SK-N-SH treated with all-trans-retinoic acid at 6 μM for 48 hours (cell line): ENCODE measurements at regions not wholly inside any gene's neighbourhood (a gene's known extent, or its start where the extent isn't known, plus 50 kb on each side); places are given as distances from the start of the nearest gene placed in this dataset.

Experiments used
- ATAC-seq: fragments of 200-7000 bp; cut with Tn5 transposase; 3 replicates; pipeline ENCODE4 v1.9.1; 2020; ENCODE audit warnings: mild to moderate bottlenecking, moderate library complexity
- ARNTL ChIP-seq: fragments of 450-650 bp; formaldehyde crosslinking; IDR thresholded peaks from 2 replicates; pipeline ENCODE4 v1.5.0; 2020; ENCODE audit warnings: low read depth, mild to moderate bottlenecking, moderate library complexity, borderline replicate concordance
- BACH2 ChIP-seq: fragments of 250-450 bp; sonication (Bioruptor Pico); IDR thresholded peaks from 2 replicates; pipeline ENCODE4 v1.9.0; 2021; ENCODE audit warnings: mild to moderate bottlenecking, borderline replicate concordance
- CSDC2 ChIP-seq: fragments of 250-450 bp; sonication (Bioruptor Pico); IDR thresholded peaks from 2 replicates; pipeline ENCODE4 v1.5.0; 2020; ENCODE audit warnings: mild to moderate bottlenecking, moderate library complexity
- CSRNP3 ChIP-seq: fragments of 250-450 bp; sonication (Bioruptor Pico); IDR thresholded peaks from 2 replicates; pipeline ENCODE4 v1.5.1; 2021; ENCODE audit warnings: mild to moderate bottlenecking, moderate library complexity
- ESRRG ChIP-seq: fragments of 250-450 bp; sonication (Bioruptor Pico); IDR thresholded peaks from 2 replicates; pipeline ENCODE4 v1.6.1; 2021; ENCODE audit warnings: mild to moderate bottlenecking
- GLIS3 ChIP-seq: fragments of 250-450 bp; sonication (Bioruptor Pico); IDR thresholded peaks from 2 replicates; pipeline ENCODE4 v1.5.0; 2020; ENCODE audit warnings: mild to moderate bottlenecking, moderate library complexity
- OSR1 ChIP-seq: fragments of 250-450 bp; sonication (Bioruptor Pico); IDR thresholded peaks from 2 replicates; pipeline ENCODE4 v1.8.0; 2022; ENCODE audit warnings: moderate library complexity, mild to moderate bottlenecking, inconsistent platforms
- PATZ1 ChIP-seq: fragments of 250-450 bp; sonication (Bioruptor Pico); IDR thresholded peaks from 2 replicates; pipeline ENCODE4 v1.8.0; 2020; ENCODE audit warnings: mild to moderate bottlenecking, moderate library complexity, borderline replicate concordance
- POU6F1 ChIP-seq: fragments of 250-450 bp; sonication (Bioruptor Pico); IDR thresholded peaks from 2 replicates; pipeline ENCODE4 v1.8.0; 2021; ENCODE audit warnings: low read depth, mild to moderate bottlenecking, moderate library complexity, borderline replicate concordance
- PPARA ChIP-seq: fragments of 250-450 bp; sonication (Bioruptor Pico); IDR thresholded peaks from 2 replicates; pipeline ENCODE4 v1.5.0; 2020; ENCODE audit warnings: mild to moderate bottlenecking, borderline replicate concordance
- RARB ChIP-seq: fragments of 250-450 bp; sonication (Bioruptor Pico); IDR thresholded peaks from 2 replicates; pipeline ENCODE4 v1.8.0; 2021; ENCODE audit warnings: mild to moderate bottlenecking, moderate library complexity
- SNAI2 ChIP-seq: fragments of 250-450 bp; sonication (Bioruptor Pico); IDR thresholded peaks from 2 replicates; pipeline ENCODE4 v1.5.0; 2020; ENCODE audit warnings: mild to moderate bottlenecking, moderate library complexity
- TCF4 ChIP-seq: fragments of 250-450 bp; sonication (Bioruptor Pico); IDR thresholded peaks from 2 replicates; pipeline ENCODE4 v1.8.0; 2021; ENCODE audit warnings: mild to moderate bottlenecking, moderate library complexity, borderline replicate concordance
- TOX ChIP-seq: fragments of 250-450 bp; sonication (Bioruptor Pico); IDR thresholded peaks from 2 replicates; pipeline ENCODE4 v1.8.0; 2021; ENCODE audit warnings: mild to moderate bottlenecking, moderate library complexity, borderline replicate concordance
- ZC3H10 ChIP-seq: fragments of 250-450 bp; sonication (Bioruptor Pico); IDR thresholded peaks from 2 replicates; pipeline ENCODE4 v1.5.1; 2021; ENCODE audit warnings: mild to moderate bottlenecking, moderate library complexity
- ZFP3 ChIP-seq: fragments of 250-450 bp; sonication (Bioruptor Pico); IDR thresholded peaks from 2 replicates; pipeline ENCODE4 v1.5.0; 2020; ENCODE audit warnings: mild to moderate bottlenecking, moderate library complexity
- ZFP30 ChIP-seq: fragments of 450-650 bp; formaldehyde crosslinking; IDR thresholded peaks from 2 replicates; pipeline ENCODE4 v1.5.0; 2022; ENCODE audit warnings: mild to moderate bottlenecking, moderate library complexity
- ZNF565 ChIP-seq: fragments of 450-650 bp; formaldehyde crosslinking; conservative IDR thresholded peaks from 2 replicates; pipeline ENCODE4 v1.5.0; 2020; ENCODE audit warnings: low read depth, mild to moderate bottlenecking, moderate library complexity
- ZNF70 ChIP-seq: fragments of 450-650 bp; formaldehyde crosslinking; IDR thresholded peaks from 2 replicates; pipeline ENCODE4 v1.5.0; 2020; ENCODE audit warnings: mild to moderate bottlenecking, moderate library complexity
- ZNF8 ChIP-seq: fragments of 450-650 bp; formaldehyde crosslinking; IDR thresholded peaks from 2 replicates; pipeline ENCODE4 v1.5.0; 2020; ENCODE audit warnings: mild to moderate bottlenecking, moderate library complexity
- TF ChIP-seq, protein P1 (sequence below): fragments of 250-450 bp; sonication (Bioruptor Pico); IDR thresholded peaks from 2 replicates; pipeline ENCODE4 v1.5.1; 2020; ENCODE audit warnings: low read depth, mild to moderate bottlenecking, moderate library complexity
- TF ChIP-seq, protein P2 (sequence below): fragments of 250-450 bp; sonication (Bioruptor Pico); IDR thresholded peaks from 2 replicates; pipeline ENCODE4 v1.5.0; 2020; ENCODE audit warnings: mild to moderate bottlenecking, moderate library complexity

DNA sequence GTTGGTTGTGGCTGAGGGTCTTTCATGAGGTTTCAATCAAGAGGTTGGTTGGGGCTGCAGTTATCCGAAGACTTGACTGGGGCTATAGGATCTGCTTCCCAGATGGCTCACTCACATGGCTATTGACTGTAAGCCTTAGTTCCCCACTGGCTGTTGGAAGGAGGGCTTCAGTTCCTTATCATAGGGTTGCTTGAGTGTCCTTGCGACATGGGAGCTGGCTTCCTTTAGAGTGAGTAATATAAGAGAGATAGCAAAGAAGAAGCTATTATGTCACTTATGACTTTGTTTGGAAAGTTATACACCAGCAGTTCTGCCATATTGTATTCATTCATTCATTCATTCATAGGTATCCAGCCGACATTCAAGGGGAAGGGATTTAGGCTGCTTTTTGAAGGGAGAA, 121.4 kb upstream of the WSCD1 start:
- no peak for ATAC-seq

DNA sequence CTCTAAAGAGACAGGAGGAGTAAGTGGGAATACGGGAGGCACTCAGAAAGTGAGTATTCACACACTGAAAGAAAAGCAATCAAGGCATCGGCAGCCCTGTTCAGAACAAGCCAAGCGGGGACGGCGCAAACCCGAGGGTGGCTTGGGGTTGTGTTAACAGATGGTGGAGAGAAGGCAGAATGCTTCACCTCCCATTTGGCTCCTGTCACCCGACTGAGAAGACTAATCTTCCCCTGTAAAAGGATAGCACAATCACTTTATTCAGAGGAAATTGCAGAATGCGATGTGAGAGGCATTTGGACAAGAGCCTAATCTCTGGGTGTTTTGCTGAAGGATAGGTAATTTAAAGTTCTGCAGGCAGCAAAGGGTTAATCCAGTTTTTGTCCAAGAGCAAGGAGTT, 119.3 kb upstream of the WSCD1 start:
- TF ChIP-seq ESRRG (CRISPR knock-in tag) (no peak), GLIS3 (CRISPR knock-in tag) (no peak), ZFP3 (CRISPR knock-in tag) (no peak), ZNF565 (CRISPR knock-in tag) (no peak), OSR1 (CRISPR knock-in tag) (no peak), ZNF8 (CRISPR knock-in tag) (no peak), ARNTL (CRISPR knock-in tag) (no peak)
- TF ChIP-seq, protein P1, sequence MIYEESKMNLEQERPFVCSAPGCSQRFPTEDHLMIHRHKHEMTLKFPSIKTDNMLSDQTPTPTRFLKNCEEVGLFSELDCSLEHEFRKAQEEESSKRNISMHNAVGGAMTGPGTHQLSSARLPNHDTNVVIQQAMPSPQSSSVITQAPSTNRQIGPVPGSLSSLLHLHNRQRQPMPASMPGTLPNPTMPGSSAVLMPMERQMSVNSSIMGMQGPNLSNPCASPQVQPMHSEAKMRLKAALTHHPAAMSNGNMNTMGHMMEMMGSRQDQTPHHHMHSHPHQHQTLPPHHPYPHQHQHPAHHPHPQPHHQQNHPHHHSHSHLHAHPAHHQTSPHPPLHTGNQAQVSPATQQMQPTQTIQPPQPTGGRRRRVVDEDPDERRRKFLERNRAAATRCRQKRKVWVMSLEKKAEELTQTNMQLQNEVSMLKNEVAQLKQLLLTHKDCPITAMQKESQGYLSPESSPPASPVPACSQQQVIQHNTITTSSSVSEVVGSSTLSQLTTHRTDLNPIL (CRISPR knock-in tag), result no peak
- no peak for ATAC-seq

More for the DNA sequence above, 121.4 kb upstream of the WSCD1 start:
- TF ChIP-seq ZFP3 (CRISPR knock-in tag) (no peak), OSR1 (CRISPR knock-in tag) (no peak), SNAI2 (CRISPR knock-in tag) (no peak), ZNF8 (CRISPR knock-in tag) (no peak)

DNA sequence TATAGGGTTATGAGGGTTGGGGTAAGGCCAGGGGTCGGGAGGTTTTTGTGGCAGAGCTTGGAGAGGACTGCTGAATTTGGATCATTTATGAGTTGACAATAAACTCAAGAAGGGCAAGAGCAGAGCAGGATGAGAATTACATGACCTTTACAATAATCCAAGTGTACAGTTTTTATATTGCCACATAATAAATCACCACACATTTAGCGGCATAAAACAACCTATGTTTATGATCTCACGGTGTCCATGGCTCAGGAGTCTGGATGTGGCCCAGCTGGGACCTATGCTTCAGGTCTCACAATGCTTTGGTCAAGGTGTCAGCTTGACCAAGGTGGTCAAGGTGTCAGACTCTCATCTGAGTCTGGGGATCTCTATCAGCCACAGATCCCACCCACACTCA, 118.3 kb upstream of the WSCD1 start:
- TF ChIP-seq PATZ1 (CRISPR knock-in tag) (no peak), CSRNP3 (CRISPR knock-in tag) (no peak), RARB (CRISPR knock-in tag) (no peak), BACH2 (CRISPR knock-in tag) (no peak), PPARA (CRISPR knock-in tag) (no peak), TOX (no peak), ZC3H10 (CRISPR knock-in tag) (no peak), ZFP3 (CRISPR knock-in tag) (no peak)
- no peak for ATAC-seq

DNA sequence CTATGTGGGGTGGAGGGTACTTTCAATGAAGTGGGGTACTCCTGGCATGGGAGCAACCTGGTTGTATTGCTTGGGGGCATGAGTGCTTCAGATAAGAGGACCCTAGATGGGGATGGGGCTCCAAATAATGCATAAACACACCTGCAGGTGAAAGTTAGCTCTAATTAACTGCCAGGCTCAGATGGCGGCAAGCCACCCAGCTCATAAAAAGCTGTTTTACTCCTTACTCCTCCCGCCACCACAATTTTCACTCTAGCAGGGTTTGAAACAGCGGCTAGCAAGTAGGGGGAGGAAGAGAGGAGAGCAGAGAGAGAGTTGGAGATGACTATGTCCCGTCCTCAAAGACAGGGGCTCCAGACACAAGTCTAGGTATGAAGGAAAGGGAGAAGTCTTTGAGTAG, 117.7 kb upstream of the WSCD1 start:
- TF ChIP-seq ZNF70 (CRISPR knock-in tag), result no peak
- TF ChIP-seq RARB (CRISPR knock-in tag), result no peak
- TF ChIP-seq TOX, result no peak
- TF ChIP-seq ZNF8 (CRISPR knock-in tag), result no peak
- no peak for TF ChIP-seq OSR1 (CRISPR knock-in tag)
- TF ChIP-seq CSDC2 (CRISPR knock-in tag), result no peak
- no peak for TF ChIP-seq ZC3H10 (CRISPR knock-in tag)
- TF ChIP-seq PATZ1 (CRISPR knock-in tag), result no peak
- TF ChIP-seq, protein P2, sequence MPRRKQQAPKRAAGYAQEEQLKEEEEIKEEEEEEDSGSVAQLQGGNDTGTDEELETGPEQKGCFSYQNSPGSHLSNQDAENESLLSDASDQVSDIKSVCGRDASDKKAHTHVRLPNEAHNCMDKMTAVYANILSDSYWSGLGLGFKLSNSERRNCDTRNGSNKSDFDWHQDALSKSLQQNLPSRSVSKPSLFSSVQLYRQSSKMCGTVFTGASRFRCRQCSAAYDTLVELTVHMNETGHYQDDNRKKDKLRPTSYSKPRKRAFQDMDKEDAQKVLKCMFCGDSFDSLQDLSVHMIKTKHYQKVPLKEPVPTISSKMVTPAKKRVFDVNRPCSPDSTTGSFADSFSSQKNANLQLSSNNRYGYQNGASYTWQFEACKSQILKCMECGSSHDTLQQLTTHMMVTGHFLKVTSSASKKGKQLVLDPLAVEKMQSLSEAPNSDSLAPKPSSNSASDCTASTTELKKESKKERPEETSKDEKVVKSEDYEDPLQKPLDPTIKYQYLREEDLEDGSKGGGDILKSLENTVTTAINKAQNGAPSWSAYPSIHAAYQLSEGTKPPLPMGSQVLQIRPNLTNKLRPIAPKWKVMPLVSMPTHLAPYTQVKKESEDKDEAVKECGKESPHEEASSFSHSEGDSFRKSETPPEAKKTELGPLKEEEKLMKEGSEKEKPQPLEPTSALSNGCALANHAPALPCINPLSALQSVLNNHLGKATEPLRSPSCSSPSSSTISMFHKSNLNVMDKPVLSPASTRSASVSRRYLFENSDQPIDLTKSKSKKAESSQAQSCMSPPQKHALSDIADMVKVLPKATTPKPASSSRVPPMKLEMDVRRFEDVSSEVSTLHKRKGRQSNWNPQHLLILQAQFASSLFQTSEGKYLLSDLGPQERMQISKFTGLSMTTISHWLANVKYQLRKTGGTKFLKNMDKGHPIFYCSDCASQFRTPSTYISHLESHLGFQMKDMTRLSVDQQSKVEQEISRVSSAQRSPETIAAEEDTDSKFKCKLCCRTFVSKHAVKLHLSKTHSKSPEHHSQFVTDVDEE (CRISPR knock-in tag), result no peak
- TF ChIP-seq ZFP30, result no peak
- TF ChIP-seq ZNF565 (CRISPR knock-in tag), result no peak
- no peak for TF ChIP-seq ARNTL (CRISPR knock-in tag)
- TF ChIP-seq SNAI2 (CRISPR knock-in tag), result no peak
- TF ChIP-seq ZFP3 (CRISPR knock-in tag), result no peak
- TF ChIP-seq, protein P1 (CRISPR knock-in tag), result no peak
- no peak for TF ChIP-seq TCF4 (CRISPR knock-in tag)
- TF ChIP-seq POU6F1 (CRISPR knock-in tag), result no peak
- TF ChIP-seq GLIS3 (CRISPR knock-in tag), result no peak
- TF ChIP-seq BACH2 (CRISPR knock-in tag), result no peak
- TF ChIP-seq, all 23 proteins: peak for 0
- no peak for ATAC-seq
